Liver (tissue), 8 donors: ENCODE measurements at regions not wholly inside any gene's neighbourhood (a gene's known extent, or its start where the extent isn't known, plus 50 kb on each side); places are given as distances from the start of the nearest gene placed in this dataset.

Source experiments
- DNase-seq: peaks from one replicate; pipeline ENCODE4 v3.0.0-alpha.2; 2017; ENCODE audit warnings: low spot score
- H3K27ac ChIP-seq, 2 donors: one replicate each; pipeline ENCODE4 v1.7.0; 2013; ENCODE audit warnings: inconsistent platforms in 2 of 2, low read length in 2 of 2, control low read depth in 1 of 2, low read depth in 1 of 2, mild to moderate bottlenecking in 1 of 2
- H3K27me3 ChIP-seq, 4 donors: one replicate each; pipeline versions ENCODE4 v1.6.1 to v1.7.0; 2013; ENCODE audit warnings: low read length in 3 of 4, inconsistent platforms in 1 of 4, mild to moderate bottlenecking in 1 of 4, moderate library complexity in 1 of 4; ENCODE audit not compliant: control insufficient read depth in 4 of 4, insufficient read depth in 4 of 4
- H3K36me3 ChIP-seq, 4 donors: one replicate each; pipeline versions ENCODE4 v1.6.1 to v1.7.0; 2013; ENCODE audit warnings: low read length in 3 of 4, mild to moderate bottlenecking in 3 of 4, low read depth in 1 of 4, moderate library complexity in 1 of 4; ENCODE audit not compliant: control insufficient read depth in 4 of 4, insufficient read depth in 3 of 4
- H3K4me1 ChIP-seq, 4 donors: one replicate each; pipeline versions ENCODE4 v1.6.1 to v1.7.0; 2013; ENCODE audit warnings: low read length in 3 of 4, mild to moderate bottlenecking in 3 of 4, moderate library complexity in 1 of 4; ENCODE audit not compliant: control insufficient read depth in 4 of 4, insufficient read depth in 4 of 4
- H3K4me3 ChIP-seq, 3 donors: one replicate each; pipeline versions ENCODE4 v1.6.1 to v1.7.0; 2013; ENCODE audit warnings: low read length in 3 of 3, control low read depth in 1 of 3, low read depth in 1 of 3, mild to moderate bottlenecking in 1 of 3
- H3K9ac ChIP-seq, 2 donors: one replicate each; pipeline ENCODE4 v1.7.0; 2013; ENCODE audit warnings: low read length in 2 of 2, mild to moderate bottlenecking in 2 of 2, moderate library complexity in 2 of 2, control low read depth in 1 of 2, low read depth in 1 of 2
- H3K9me3 ChIP-seq, 4 donors: one replicate each; pipeline versions ENCODE4 v1.6.1 to v1.7.0; 2013; ENCODE audit warnings: low read length in 3 of 4; ENCODE audit not compliant: control insufficient read depth in 4 of 4
- EGR1 ChIP-seq, 2 donors: IDR thresholded peaks; 2 replicates each; pipeline ENCODE4 v1.6.1; 2016 to 2018; ENCODE audit warnings: antibody characterized with exemption in 2 of 2, low read depth in 2 of 2
- FOXA1 ChIP-seq: IDR thresholded peaks from 2 replicates; pipeline ENCODE4 v1.6.1; 2016; ENCODE audit warnings: antibody characterized with exemption
- FOXA2 ChIP-seq: IDR thresholded peaks from 2 replicates; pipeline ENCODE4 v1.6.1; 2016; ENCODE audit warnings: antibody characterized with exemption
- GABPA ChIP-seq, 2 donors: IDR thresholded peaks in 1 of 2; conservative IDR thresholded peaks in 1 of 2; 2 replicates each; pipeline ENCODE4 v1.6.1; 2016; ENCODE audit warnings: antibody characterized with exemption in 2 of 2, mild to moderate bottlenecking in 1 of 2, moderate library complexity in 1 of 2
- HNF4A ChIP-seq, 2 donors: conservative IDR thresholded peaks; 2 replicates each; pipeline ENCODE4 v1.6.1; 2016; ENCODE audit warnings: antibody characterized with exemption in 2 of 2, mild to moderate bottlenecking in 2 of 2
- HNF4G ChIP-seq: IDR thresholded peaks from 2 replicates; pipeline ENCODE4 v1.6.1; 2016; ENCODE audit warnings: antibody characterized with exemption
- JUND ChIP-seq, 2 donors: IDR thresholded peaks; 2 replicates each; pipeline ENCODE4 v1.6.1; 2016; ENCODE audit warnings: antibody characterized with exemption in 2 of 2
- NR2F2 ChIP-seq: IDR thresholded peaks from 2 replicates; pipeline ENCODE4 v1.6.1; 2016; ENCODE audit warnings: antibody characterized with exemption
- RAD21 ChIP-seq, 2 donors: IDR thresholded peaks; 2 replicates each; pipeline ENCODE4 v1.6.1; 2016; ENCODE audit warnings: antibody characterized with exemption in 2 of 2, mild to moderate bottlenecking in 2 of 2
- RXRA ChIP-seq, 2 donors: IDR thresholded peaks; 2 replicates each; pipeline ENCODE4 v1.6.1; 2017 to 2018; ENCODE audit warnings: antibody characterized with exemption in 2 of 2, mild to moderate bottlenecking in 1 of 2
- SP1 ChIP-seq: IDR thresholded peaks from 2 replicates; pipeline ENCODE4 v1.6.1; 2018; ENCODE audit warnings: antibody characterized with exemption, mild to moderate bottlenecking
- TAF1 ChIP-seq: conservative IDR thresholded peaks from 2 replicates; pipeline ENCODE4 v1.6.1; 2016; ENCODE audit warnings: antibody characterized with exemption, mild to moderate bottlenecking
- YY1 ChIP-seq: IDR thresholded peaks from 2 replicates; pipeline ENCODE4 v1.6.1; 2016; ENCODE audit warnings: antibody characterized with exemption, mild to moderate bottlenecking
- WGBS: extraction: QIAGEN DNeasy Blood & Tissue Kit; methylation state at CpG from one replicate; pipeline ENCODE4 v1.1.7; 2013; 5-methylcytosine and 5-hydroxymethylcytosine counted together
- TF ChIP-seq, protein P1 (sequence below): IDR thresholded peaks from 2 replicates; pipeline ENCODE4 v1.6.1; 2016; ENCODE audit warnings: antibody characterized with exemption, mild to moderate bottlenecking
- TF ChIP-seq, protein P2 (sequence below): fragments of 150-350 bp; IDR thresholded peaks from 2 replicates; pipeline ENCODE4 v1.5.1; 2017; ENCODE audit warnings: improper control_type of control experiment, low read depth, low read length; ENCODE audit not compliant: missing input control
- TF ChIP-seq, protein P3 (sequence below): IDR thresholded peaks from 2 replicates; pipeline ENCODE4 v1.6.1; 2016; ENCODE audit warnings: antibody characterized with exemption
- TF ChIP-seq, protein P4 (sequence below): IDR thresholded peaks from 2 replicates; pipeline ENCODE4 v1.6.1; 2016; ENCODE audit warnings: antibody characterized with exemption
- TF ChIP-seq, protein P5 (sequence below): IDR thresholded peaks from 2 replicates; pipeline ENCODE4 v1.6.1; 2016; ENCODE audit warnings: antibody characterized with exemption
- donor health status: healthy.
- donor health status: healthy.
- donor health status: healthy.
- donor health status: healthy.
- donor health status: healthy.

DNA sequence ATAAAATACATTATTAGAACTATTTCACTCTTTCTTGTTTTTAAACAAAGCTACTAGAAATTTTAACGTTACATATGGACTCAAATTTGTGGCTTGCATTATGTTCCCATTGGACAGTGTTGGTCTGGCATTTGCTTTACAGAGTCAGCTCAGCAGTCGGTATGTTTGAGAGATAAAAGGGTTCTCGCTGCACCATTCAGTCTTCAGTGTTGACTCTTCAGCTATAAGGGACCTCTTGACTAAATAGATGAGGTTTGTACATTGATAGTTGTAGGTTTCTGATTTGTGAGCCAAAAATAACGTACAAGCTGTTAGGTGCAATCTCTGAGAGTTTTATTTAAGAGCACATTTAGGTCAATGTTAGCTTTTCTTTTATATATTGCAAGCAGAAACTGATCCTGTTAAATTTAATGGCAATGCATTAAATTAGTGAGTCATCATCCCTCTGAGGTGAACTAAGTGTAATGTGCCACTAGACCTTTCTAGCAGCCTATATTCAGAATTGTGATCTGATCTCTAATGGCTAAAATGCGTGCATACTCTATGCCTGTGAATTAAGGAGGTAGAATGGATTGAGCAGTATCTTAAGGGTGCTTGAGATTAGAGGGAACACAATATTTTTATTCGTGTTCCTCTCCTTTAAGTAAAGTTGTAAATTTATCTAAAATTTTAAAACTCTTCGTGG lies 485.6 kb upstream of the SYNCRIP start:
- Histone ChIP-seq H3K27ac (no peak overlapping the region), H3K4me1 (no peaks in the 10 kb centered on the region), H3K4me3 (no peak overlapping the region), H3K27me3 (peaks cover 0 to 6% (median 0%) of the 10 kb centered on the region in 4 donors), H3K9ac (no peak overlapping the region), H3K9me3 (no peaks in the 10 kb centered on the region), H3K36me3 (no peaks in the 10 kb centered on the region)
- TF ChIP-seq GABPA (IDR thresholded peaks at IDR 0.05 in 1 of 2, conservative IDR thresholded peaks at IDR 0.05 in 1 of 2) (no peak), NR2F2 (no peak), FOXA2 (no peak), YY1 (no peak), RAD21 (IDR thresholded peaks at IDR 0.05) (no peak), SP1 (no peak)
- TF ChIP-seq, protein P1, sequence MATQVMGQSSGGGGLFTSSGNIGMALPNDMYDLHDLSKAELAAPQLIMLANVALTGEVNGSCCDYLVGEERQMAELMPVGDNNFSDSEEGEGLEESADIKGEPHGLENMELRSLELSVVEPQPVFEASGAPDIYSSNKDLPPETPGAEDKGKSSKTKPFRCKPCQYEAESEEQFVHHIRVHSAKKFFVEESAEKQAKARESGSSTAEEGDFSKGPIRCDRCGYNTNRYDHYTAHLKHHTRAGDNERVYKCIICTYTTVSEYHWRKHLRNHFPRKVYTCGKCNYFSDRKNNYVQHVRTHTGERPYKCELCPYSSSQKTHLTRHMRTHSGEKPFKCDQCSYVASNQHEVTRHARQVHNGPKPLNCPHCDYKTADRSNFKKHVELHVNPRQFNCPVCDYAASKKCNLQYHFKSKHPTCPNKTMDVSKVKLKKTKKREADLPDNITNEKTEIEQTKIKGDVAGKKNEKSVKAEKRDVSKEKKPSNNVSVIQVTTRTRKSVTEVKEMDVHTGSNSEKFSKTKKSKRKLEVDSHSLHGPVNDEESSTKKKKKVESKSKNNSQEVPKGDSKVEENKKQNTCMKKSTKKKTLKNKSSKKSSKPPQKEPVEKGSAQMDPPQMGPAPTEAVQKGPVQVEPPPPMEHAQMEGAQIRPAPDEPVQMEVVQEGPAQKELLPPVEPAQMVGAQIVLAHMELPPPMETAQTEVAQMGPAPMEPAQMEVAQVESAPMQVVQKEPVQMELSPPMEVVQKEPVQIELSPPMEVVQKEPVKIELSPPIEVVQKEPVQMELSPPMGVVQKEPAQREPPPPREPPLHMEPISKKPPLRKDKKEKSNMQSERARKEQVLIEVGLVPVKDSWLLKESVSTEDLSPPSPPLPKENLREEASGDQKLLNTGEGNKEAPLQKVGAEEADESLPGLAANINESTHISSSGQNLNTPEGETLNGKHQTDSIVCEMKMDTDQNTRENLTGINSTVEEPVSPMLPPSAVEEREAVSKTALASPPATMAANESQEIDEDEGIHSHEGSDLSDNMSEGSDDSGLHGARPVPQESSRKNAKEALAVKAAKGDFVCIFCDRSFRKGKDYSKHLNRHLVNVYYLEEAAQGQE = no peak
- TF ChIP-seq, protein P2, sequence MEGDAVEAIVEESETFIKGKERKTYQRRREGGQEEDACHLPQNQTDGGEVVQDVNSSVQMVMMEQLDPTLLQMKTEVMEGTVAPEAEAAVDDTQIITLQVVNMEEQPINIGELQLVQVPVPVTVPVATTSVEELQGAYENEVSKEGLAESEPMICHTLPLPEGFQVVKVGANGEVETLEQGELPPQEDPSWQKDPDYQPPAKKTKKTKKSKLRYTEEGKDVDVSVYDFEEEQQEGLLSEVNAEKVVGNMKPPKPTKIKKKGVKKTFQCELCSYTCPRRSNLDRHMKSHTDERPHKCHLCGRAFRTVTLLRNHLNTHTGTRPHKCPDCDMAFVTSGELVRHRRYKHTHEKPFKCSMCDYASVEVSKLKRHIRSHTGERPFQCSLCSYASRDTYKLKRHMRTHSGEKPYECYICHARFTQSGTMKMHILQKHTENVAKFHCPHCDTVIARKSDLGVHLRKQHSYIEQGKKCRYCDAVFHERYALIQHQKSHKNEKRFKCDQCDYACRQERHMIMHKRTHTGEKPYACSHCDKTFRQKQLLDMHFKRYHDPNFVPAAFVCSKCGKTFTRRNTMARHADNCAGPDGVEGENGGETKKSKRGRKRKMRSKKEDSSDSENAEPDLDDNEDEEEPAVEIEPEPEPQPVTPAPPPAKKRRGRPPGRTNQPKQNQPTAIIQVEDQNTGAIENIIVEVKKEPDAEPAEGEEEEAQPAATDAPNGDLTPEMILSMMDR = no peak
- no peak for DNase-seq
- 50% methylated on average over 7 of the region's 7 CpGs for WGBS

DNA sequence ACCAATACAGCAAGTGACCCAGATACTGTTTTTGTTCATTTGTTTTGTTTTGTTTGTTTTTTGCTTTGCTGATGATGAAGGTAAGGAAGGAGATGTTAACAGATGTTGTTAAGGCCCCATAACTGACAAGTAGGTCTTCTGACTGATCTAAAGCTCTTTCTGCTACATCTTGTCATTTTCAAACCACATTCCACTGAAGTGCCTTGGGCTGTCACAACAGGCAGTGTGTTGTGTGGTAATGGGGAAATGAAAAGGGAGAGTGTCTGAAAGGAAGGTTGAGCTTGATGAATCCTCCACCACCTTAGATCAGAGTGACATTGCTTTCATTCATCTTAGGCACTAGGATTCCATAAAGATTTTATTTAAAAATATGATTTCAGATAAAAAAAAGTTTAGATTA lies 479.4 kb upstream of the SYNCRIP start:
- H3K36me3 ChIP-seq = no peaks in the 10 kb centered on the region
- no peak for DNase-seq

More for the DNA sequence above, 479.4 kb upstream of the SYNCRIP start:
- Histone ChIP-seq H3K27ac (no peak overlapping the region), H3K4me3 (no peak overlapping the region), H3K27me3 (peaks cover 0 to 6% (median 0%) of the 10 kb centered on the region in 4 donors), H3K9ac (no peak overlapping the region), H3K9me3 (no peaks in the 10 kb centered on the region), H3K4me1 (no peaks in the 10 kb centered on the region)
- TF ChIP-seq, protein P1 = no peak
- TF ChIP-seq TAF1 (no peak), FOXA2 (no peak), HNF4G (no peak), RXRA (IDR thresholded peaks at IDR 0.05) (no peak), EGR1 (IDR thresholded peaks at IDR 0.05; ENCODE audit: low read depth in 2 of 2) (no peak), RAD21 (IDR thresholded peaks at IDR 0.05) (no peak), GABPA (IDR thresholded peaks at IDR 0.05 in 1 of 2, conservative IDR thresholded peaks at IDR 0.05 in 1 of 2) (no peak), NR2F2 (no peak), YY1 (no peak), HNF4A (conservative IDR thresholded peaks at IDR 0.05) (no peak), JUND (IDR thresholded peaks at IDR 0.05) (no peak), SP1 (no peak), FOXA1 (no peak)
- TF ChIP-seq, protein P3, sequence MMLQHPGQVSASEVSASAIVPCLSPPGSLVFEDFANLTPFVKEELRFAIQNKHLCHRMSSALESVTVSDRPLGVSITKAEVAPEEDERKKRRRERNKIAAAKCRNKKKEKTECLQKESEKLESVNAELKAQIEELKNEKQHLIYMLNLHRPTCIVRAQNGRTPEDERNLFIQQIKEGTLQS = no peak
- TF ChIP-seq, protein P4, sequence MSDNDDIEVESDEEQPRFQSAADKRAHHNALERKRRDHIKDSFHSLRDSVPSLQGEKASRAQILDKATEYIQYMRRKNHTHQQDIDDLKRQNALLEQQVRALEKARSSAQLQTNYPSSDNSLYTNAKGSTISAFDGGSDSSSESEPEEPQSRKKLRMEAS = no peak
- TF ChIP-seq, protein P5, sequence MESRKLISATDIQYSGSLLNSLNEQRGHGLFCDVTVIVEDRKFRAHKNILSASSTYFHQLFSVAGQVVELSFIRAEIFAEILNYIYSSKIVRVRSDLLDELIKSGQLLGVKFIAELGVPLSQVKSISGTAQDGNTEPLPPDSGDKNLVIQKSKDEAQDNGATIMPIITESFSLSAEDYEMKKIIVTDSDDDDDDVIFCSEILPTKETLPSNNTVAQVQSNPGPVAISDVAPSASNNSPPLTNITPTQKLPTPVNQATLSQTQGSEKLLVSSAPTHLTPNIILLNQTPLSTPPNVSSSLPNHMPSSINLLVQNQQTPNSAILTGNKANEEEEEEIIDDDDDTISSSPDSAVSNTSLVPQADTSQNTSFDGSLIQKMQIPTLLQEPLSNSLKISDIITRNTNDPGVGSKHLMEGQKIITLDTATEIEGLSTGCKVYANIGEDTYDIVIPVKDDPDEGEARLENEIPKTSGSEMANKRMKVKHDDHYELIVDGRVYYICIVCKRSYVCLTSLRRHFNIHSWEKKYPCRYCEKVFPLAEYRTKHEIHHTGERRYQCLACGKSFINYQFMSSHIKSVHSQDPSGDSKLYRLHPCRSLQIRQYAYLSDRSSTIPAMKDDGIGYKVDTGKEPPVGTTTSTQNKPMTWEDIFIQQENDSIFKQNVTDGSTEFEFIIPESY = no peak
- TF ChIP-seq, protein P2 = no peak
